ENCODE measurements at regions not wholly inside any gene's neighbourhood (a gene's known extent, or its start where the extent isn't known, plus 50 kb on each side); places are given as distances from the start of the nearest gene placed in this dataset.

DNA sequence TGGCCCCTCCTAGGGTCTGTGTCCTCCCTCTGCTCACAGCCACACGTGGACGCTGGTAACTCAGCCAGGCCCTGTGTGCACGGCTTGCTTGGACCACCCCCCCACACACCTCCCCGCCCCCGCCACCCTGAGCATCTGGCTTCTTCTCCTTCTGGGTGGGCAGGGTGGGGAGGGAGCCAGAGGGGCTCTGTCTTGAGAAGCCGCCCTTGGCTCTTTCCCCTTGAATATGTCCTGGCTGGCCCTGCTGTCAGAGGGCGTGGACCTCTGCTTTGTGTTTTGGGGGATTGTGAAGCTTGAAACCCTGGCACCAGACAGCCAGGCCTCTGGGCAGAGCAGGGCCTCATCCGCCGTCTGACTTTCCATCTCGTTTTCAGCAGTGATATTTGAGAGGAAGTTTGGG, 72.1 kb downstream of the GLI2 start (continued):
- TF ChIP-seq, protein P1, sequence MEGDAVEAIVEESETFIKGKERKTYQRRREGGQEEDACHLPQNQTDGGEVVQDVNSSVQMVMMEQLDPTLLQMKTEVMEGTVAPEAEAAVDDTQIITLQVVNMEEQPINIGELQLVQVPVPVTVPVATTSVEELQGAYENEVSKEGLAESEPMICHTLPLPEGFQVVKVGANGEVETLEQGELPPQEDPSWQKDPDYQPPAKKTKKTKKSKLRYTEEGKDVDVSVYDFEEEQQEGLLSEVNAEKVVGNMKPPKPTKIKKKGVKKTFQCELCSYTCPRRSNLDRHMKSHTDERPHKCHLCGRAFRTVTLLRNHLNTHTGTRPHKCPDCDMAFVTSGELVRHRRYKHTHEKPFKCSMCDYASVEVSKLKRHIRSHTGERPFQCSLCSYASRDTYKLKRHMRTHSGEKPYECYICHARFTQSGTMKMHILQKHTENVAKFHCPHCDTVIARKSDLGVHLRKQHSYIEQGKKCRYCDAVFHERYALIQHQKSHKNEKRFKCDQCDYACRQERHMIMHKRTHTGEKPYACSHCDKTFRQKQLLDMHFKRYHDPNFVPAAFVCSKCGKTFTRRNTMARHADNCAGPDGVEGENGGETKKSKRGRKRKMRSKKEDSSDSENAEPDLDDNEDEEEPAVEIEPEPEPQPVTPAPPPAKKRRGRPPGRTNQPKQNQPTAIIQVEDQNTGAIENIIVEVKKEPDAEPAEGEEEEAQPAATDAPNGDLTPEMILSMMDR (IDR thresholded peaks at IDR 0.05) = no peak
- TF ChIP-seq ZNF232 (CRISPR knock-in tag; IDR thresholded peaks at IDR 0.05) (no peak), FOXK1 (CRISPR knock-in tag; IDR thresholded peaks at IDR 0.05) (no peak)

DNA sequence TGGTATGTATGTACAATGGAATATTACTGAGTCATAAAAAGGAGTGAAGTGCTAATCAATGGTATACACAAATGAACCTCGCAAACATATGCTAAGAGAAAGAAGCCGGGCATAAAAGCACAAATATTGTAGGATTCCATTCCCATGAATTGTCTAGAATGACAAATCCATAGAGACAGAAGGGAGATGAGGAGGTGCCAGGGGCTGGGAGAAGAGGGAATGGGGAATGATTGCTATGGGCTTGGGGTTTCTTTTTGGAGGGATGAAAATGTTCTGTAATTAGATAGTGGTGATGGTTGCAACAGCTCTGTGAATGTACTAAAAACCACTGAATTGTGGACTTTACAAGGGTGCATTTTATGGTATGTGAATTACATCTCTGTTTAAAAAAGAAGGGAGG, 73.5 kb downstream of the GLI2 start:
- no peak overlapping the region for H3K4me3 Mint-ChIP-seq
- 0 out of 2 replicates have a peak overlapping the region, but pooled peaks have one; percentile 61 for H3K27ac Mint-ChIP-seq
- ATAC-seq (no peak), DNase-seq (ENCODE audit: low spot score) (no peak)
- H3K4me1 Mint-ChIP-seq = peaks cover 15% of the 10 kb centered on the region
- ChIA-PET CTCF (no interaction called here), POLR2A (no interaction called here)
- peaks cover 7% of the 10 kb centered on the region for H3K36me3 Mint-ChIP-seq
- H3K9me3 Mint-ChIP-seq = no peaks in the 10 kb centered on the region
- H3K27me3 Mint-ChIP-seq (ENCODE audit: low read depth) = no peaks in the 10 kb centered on the region
- TF ChIP-seq JUN (CRISPR knock-in tag; IDR thresholded peaks at IDR 0.05) = no peak
- TF ChIP-seq, protein P2, sequence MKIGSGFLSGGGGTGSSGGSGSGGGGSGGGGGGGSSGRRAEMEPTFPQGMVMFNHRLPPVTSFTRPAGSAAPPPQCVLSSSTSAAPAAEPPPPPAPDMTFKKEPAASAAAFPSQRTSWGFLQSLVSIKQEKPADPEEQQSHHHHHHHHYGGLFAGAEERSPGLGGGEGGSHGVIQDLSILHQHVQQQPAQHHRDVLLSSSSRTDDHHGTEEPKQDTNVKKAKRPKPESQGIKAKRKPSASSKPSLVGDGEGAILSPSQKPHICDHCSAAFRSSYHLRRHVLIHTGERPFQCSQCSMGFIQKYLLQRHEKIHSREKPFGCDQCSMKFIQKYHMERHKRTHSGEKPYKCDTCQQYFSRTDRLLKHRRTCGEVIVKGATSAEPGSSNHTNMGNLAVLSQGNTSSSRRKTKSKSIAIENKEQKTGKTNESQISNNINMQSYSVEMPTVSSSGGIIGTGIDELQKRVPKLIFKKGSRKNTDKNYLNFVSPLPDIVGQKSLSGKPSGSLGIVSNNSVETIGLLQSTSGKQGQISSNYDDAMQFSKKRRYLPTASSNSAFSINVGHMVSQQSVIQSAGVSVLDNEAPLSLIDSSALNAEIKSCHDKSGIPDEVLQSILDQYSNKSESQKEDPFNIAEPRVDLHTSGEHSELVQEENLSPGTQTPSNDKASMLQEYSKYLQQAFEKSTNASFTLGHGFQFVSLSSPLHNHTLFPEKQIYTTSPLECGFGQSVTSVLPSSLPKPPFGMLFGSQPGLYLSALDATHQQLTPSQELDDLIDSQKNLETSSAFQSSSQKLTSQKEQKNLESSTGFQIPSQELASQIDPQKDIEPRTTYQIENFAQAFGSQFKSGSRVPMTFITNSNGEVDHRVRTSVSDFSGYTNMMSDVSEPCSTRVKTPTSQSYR (CRISPR knock-in tag; IDR thresholded peaks at IDR 0.05) = no peak
- TF ChIP-seq, protein P3, sequence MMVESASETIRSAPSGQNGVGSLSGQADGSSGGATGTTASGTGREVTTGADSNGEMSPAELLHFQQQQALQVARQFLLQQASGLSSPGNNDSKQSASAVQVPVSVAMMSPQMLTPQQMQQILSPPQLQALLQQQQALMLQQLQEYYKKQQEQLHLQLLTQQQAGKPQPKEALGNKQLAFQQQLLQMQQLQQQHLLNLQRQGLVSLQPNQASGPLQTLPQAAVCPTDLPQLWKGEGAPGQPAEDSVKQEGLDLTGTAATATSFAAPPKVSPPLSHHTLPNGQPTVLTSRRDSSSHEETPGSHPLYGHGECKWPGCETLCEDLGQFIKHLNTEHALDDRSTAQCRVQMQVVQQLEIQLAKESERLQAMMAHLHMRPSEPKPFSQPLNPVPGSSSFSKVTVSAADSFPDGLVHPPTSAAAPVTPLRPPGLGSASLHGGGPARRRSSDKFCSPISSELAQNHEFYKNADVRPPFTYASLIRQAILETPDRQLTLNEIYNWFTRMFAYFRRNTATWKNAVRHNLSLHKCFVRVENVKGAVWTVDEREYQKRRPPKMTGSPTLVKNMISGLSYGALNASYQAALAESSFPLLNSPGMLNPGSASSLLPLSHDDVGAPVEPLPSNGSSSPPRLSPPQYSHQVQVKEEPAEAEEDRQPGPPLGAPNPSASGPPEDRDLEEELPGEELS (CRISPR knock-in tag; IDR thresholded peaks at IDR 0.05) = no peak
- TF ChIP-seq, protein P4, sequence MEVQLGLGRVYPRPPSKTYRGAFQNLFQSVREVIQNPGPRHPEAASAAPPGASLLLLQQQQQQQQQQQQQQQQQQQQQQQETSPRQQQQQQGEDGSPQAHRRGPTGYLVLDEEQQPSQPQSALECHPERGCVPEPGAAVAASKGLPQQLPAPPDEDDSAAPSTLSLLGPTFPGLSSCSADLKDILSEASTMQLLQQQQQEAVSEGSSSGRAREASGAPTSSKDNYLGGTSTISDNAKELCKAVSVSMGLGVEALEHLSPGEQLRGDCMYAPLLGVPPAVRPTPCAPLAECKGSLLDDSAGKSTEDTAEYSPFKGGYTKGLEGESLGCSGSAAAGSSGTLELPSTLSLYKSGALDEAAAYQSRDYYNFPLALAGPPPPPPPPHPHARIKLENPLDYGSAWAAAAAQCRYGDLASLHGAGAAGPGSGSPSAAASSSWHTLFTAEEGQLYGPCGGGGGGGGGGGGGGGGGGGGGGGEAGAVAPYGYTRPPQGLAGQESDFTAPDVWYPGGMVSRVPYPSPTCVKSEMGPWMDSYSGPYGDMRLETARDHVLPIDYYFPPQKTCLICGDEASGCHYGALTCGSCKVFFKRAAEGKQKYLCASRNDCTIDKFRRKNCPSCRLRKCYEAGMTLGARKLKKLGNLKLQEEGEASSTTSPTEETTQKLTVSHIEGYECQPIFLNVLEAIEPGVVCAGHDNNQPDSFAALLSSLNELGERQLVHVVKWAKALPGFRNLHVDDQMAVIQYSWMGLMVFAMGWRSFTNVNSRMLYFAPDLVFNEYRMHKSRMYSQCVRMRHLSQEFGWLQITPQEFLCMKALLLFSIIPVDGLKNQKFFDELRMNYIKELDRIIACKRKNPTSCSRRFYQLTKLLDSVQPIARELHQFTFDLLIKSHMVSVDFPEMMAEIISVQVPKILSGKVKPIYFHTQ (CRISPR knock-in tag; IDR thresholded peaks at IDR 0.05) = no peak
- TF ChIP-seq ZNF317 (CRISPR knock-in tag; IDR thresholded peaks at IDR 0.05; ENCODE audit: borderline replicate concordance, low read depth) = no peak
- no peak for TF ChIP-seq NR3C1 (CRISPR knock-in tag; conservative IDR thresholded peaks at IDR 0.05; ENCODE audit: low read depth)
- TF ChIP-seq EMX1 (CRISPR knock-in tag; IDR thresholded peaks at IDR 0.05) = no peak
- no peak for TF ChIP-seq MYBL2 (CRISPR knock-in tag; IDR thresholded peaks at IDR 0.05)
- no peak for TF ChIP-seq NFYB (CRISPR knock-in tag; conservative IDR thresholded peaks at IDR 0.05; ENCODE audit: low read depth)
- no peak for TF ChIP-seq TP53 (CRISPR knock-in tag; IDR thresholded peaks at IDR 0.05)
- TF ChIP-seq, protein P5, sequence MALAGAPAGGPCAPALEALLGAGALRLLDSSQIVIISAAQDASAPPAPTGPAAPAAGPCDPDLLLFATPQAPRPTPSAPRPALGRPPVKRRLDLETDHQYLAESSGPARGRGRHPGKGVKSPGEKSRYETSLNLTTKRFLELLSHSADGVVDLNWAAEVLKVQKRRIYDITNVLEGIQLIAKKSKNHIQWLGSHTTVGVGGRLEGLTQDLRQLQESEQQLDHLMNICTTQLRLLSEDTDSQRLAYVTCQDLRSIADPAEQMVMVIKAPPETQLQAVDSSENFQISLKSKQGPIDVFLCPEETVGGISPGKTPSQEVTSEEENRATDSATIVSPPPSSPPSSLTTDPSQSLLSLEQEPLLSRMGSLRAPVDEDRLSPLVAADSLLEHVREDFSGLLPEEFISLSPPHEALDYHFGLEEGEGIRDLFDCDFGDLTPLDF (CRISPR knock-in tag; IDR thresholded peaks at IDR 0.05) = no peak
- TF ChIP-seq, protein P6, sequence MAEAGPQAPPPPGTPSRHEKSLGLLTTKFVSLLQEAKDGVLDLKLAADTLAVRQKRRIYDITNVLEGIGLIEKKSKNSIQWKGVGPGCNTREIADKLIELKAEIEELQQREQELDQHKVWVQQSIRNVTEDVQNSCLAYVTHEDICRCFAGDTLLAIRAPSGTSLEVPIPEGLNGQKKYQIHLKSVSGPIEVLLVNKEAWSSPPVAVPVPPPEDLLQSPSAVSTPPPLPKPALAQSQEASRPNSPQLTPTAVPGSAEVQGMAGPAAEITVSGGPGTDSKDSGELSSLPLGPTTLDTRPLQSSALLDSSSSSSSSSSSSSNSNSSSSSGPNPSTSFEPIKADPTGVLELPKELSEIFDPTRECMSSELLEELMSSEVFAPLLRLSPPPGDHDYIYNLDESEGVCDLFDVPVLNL (CRISPR knock-in tag; IDR thresholded peaks at IDR 0.05; ENCODE audit: borderline replicate concordance, low read depth) = no peak
- TF ChIP-seq RELA (CRISPR knock-in tag; IDR thresholded peaks at IDR 0.05; ENCODE audit: borderline replicate concordance) = no peak
- TF ChIP-seq SP1 (CRISPR knock-in tag; conservative IDR thresholded peaks at IDR 0.05) = no peak
- no peak for TF ChIP-seq TEAD4 (CRISPR knock-in tag; IDR thresholded peaks at IDR 0.05)
- TF ChIP-seq, protein P7, sequence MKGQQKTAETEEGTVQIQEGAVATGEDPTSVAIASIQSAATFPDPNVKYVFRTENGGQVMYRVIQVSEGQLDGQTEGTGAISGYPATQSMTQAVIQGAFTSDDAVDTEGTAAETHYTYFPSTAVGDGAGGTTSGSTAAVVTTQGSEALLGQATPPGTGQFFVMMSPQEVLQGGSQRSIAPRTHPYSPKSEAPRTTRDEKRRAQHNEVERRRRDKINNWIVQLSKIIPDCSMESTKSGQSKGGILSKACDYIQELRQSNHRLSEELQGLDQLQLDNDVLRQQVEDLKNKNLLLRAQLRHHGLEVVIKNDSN (CRISPR knock-in tag; IDR thresholded peaks at IDR 0.05) = no peak
- no peak for TF ChIP-seq SOX15 (CRISPR knock-in tag; IDR thresholded peaks at IDR 0.05)
